ENCODE measurements at regions not wholly inside any gene's neighbourhood (a gene's known extent, or its start where the extent isn't known, plus 50 kb on each side); places are given as distances from the start of the nearest gene placed in this dataset.

DNA sequence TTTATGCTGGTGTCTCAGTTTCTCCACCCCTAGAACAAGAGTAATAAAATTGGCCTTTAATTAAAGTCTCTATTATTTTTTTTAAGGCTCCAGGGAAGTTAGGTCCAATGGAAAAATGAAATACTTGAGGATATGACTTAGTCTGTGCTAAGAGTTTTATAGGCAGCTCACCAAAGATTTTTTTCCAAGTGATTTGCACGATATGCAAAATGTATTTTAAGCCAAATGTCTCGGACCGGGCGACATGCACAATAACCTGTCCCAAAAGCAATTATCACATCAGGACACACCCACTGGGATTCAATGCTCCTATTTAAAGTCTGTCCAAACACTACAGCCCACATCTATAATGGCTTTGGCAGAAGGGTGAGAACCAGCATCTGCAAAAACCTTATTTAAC is 136.1 kb upstream of the ANKH start:
- no peak for TF ChIP-seq POLR2AphosphoS5 (IDR thresholded peaks at IDR 0.05; ENCODE audit: control insufficient read depth, insufficient read depth, low read depth, low read length)
- no peak for TF ChIP-seq NFIC (IDR thresholded peaks at IDR 0.05)
- no peak for TF ChIP-seq BHLHE40 (IDR thresholded peaks at IDR 0.05; ENCODE audit: low read length)
- TF ChIP-seq, protein P1, sequence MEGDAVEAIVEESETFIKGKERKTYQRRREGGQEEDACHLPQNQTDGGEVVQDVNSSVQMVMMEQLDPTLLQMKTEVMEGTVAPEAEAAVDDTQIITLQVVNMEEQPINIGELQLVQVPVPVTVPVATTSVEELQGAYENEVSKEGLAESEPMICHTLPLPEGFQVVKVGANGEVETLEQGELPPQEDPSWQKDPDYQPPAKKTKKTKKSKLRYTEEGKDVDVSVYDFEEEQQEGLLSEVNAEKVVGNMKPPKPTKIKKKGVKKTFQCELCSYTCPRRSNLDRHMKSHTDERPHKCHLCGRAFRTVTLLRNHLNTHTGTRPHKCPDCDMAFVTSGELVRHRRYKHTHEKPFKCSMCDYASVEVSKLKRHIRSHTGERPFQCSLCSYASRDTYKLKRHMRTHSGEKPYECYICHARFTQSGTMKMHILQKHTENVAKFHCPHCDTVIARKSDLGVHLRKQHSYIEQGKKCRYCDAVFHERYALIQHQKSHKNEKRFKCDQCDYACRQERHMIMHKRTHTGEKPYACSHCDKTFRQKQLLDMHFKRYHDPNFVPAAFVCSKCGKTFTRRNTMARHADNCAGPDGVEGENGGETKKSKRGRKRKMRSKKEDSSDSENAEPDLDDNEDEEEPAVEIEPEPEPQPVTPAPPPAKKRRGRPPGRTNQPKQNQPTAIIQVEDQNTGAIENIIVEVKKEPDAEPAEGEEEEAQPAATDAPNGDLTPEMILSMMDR (IDR thresholded peaks at IDR 0.05 in 2 of 3, conservative IDR thresholded peaks at IDR 0.05 in 1 of 3; ENCODE audit: insufficient read depth in 2 of 3, low read depth in 1 of 3, low read length in 3 of 3), result no peak
- TF ChIP-seq ZSCAN29 (IDR thresholded peaks at IDR 0.05), result no peak
- no peak for TF ChIP-seq HNRNPUL1 (IDR thresholded peaks at IDR 0.05; ENCODE audit: low read length)
- no peak for TF ChIP-seq NFIX (CRISPR knock-in tag; IDR thresholded peaks at IDR 0.05; ENCODE audit: low read depth)
- no peak for TF ChIP-seq NONO (IDR thresholded peaks at IDR 0.05; ENCODE audit: low read depth in 2 of 2, low read length in 1 of 2)
- no peak for TF ChIP-seq TAF15 (IDR thresholded peaks at IDR 0.05; ENCODE audit: low read depth, low read length)
- no peak for TF ChIP-seq ZNF785 (CRISPR knock-in tag; IDR thresholded peaks at IDR 0.05)
- no peak for TF ChIP-seq ESRRA (IDR thresholded peaks at IDR 0.05; ENCODE audit: borderline replicate concordance, low read depth)
- no peak for TF ChIP-seq CREB1 (IDR thresholded peaks at IDR 0.05)
- no peak for TF ChIP-seq CREB1 (CRISPR knock-in tag; IDR thresholded peaks at IDR 0.05)
- TF ChIP-seq CHD4 (IDR thresholded peaks at IDR 0.05; ENCODE audit: insufficient read depth, insufficient replicate concordance, low read depth, low read length, poor library complexity, severe bottlenecking), result no peak

All from K562 (cell line).